Activated CD4-positive, alpha-beta T cell treated with anti-CD3 and anti-CD28 coated beads, Interleukin-2, amount 50 U/mL, for 24 hours (primary cell): ENCODE measurements at regions not wholly inside any gene's neighbourhood (a gene's known extent, or its start where the extent isn't known, plus 50 kb on each side); places are given as distances from the start of the nearest gene placed in this dataset.

ENCODE experiments used
- DNase-seq, 2 donors: peaks; one replicate each; pipeline ENCODE4 v3.0.0-alpha.2; 2020; ENCODE audit warnings: low read depth in 1 of 2, low spot score in 1 of 2

- no peak for DNase-seq
Measured at GRCh38 chr19:5218255-5218855, 122.3 kb downstream of the PTPRS start.

DNA sequence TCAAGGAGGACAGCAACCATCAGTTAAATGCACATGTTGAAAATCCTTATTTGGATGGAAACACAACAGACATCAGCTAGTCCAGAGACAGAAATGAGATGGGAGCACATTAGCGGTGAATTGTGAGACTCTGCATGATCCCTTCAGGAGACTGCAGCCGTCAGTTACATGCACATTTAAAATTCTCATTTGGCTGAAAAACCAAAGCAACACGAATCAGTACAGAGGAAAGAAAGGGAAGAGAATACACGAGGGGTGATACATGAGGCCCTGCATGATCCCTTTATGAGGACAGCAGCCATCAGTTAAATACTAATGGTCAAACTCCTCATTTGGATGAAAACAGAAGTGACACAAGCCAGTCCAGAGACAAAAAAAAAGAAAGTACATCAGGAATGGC, 123.4 kb downstream of the PTPRS start:
- DNase-seq, result no peak

GRCh38 chr19:5216141-5216847, 124.3 kb downstream of the PTPRS start:
- no peak for DNase-seq

DNA sequence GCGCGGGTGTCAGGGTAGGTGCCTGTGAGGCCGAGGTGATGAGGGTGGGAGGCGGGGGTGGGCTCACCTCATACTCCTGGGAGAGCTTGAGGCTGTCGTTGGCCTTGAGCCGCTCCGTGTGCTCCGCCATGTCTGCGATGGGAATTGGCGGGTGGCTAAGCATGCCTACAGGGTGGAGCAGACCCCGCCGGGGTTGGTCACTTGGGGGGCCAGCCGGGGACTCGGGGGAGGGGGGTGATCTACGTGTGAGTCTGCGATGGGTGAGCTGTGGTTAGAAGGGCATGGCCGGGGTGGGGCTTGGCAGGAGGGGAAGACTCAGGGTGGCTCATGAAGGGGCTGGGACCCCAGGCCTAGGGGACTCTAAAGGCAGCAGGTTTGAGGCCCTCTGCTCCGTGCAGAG, 125.2 kb downstream of the PTPRS start:
- no peak for DNase-seq

- no peak for DNase-seq
Measured at GRCh38 chr19:5214902-5215301, 125.7 kb downstream of the PTPRS start.

- DNase-seq, result no peak
Measured at GRCh38 chr19:5214371-5214770, 126.2 kb downstream of the PTPRS start.

GRCh38 chr19:5213667-5214066, 126.9 kb downstream of the PTPRS start:
- DNase-seq, result no peak

DNA sequence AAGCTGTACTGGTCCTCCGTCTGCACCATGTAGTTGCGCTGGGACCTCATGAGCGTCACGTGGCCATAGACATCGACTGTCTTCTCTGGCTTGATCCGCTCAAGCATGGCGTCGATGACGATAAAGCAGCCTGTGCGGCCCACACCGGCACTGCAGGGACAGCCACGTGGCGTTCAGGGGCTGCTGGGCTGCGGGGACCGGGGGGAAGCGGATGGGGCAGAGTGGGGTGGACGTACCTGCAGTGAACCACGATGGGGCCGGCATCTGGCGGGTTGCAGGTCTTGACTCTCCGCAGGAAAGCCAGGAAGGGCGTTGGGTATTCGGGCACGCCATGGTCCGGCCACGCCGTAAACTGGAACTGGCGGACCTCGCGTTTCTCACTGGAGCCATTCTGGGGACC, 128.5 kb downstream of the PTPRS start:
- no peak for DNase-seq

- no peak for DNase-seq
Measured at GRCh38 chr19:5211217-5211822, 129.3 kb downstream of the PTPRS start.

- no peak for DNase-seq
Measured at GRCh38 chr19:5210556-5210955, 130.1 kb downstream of the PTPRS start.

- DNase-seq, result no peak
Measured at GRCh38 chr19:5207806-5208205, 132.8 kb downstream of the PTPRS start.

GRCh38 chr19:5206751-5207075, 133.9 kb downstream of the PTPRS start:
- DNase-seq, result no peak

- no peak for DNase-seq
Measured at GRCh38 chr19:5205937-5206750, 134.5 kb downstream of the PTPRS start.

- no peak for DNase-seq
Measured at GRCh38 chr19:5205381-5205780, 135.2 kb downstream of the PTPRS start.

- DNase-seq, result no peak
Measured at GRCh38 chr19:5204212-5204611, 136.4 kb downstream of the PTPRS start.
